HEK293 (cell line): ENCODE measurements at regions not wholly inside any gene's neighbourhood (a gene's known extent, or its start where the extent isn't known, plus 50 kb on each side); places are given as distances from the start of the nearest gene placed in this dataset.

Source experiments
- CTCF ChIP-seq: fragments of 450-650 bp; formaldehyde crosslinking; IDR thresholded peaks from 2 replicates; pipeline ENCODE4 v1.5.1; 2016; ENCODE audit warnings: missing biosample characterization, missing genetic modification characterization
- ZBTB1 ChIP-seq: fragments of 450-650 bp; formaldehyde crosslinking; IDR thresholded peaks from 2 replicates; pipeline ENCODE4 v1.5.1; 2016; ENCODE audit warnings: missing biosample characterization, missing genetic modification characterization
- ZNF202 ChIP-seq: fragments of 450-650 bp; formaldehyde crosslinking; IDR thresholded peaks from 2 replicates; pipeline ENCODE4 v1.5.1; 2016; ENCODE audit warnings: missing biosample characterization, missing genetic modification characterization, borderline replicate concordance
- ZNF223 ChIP-seq: fragments of 450-650 bp; formaldehyde crosslinking; IDR thresholded peaks from 2 replicates; pipeline ENCODE4 v1.5.1; 2016; ENCODE audit warnings: missing biosample characterization, missing genetic modification characterization
- ZNF529 ChIP-seq: fragments of 450-650 bp; formaldehyde crosslinking; IDR thresholded peaks from 2 replicates; pipeline ENCODE4 v1.5.1; 2017; ENCODE audit warnings: missing genetic modification characterization, missing biosample characterization; ENCODE audit not compliant: insufficient replicate concordance
- ZNF561 ChIP-seq: fragments of 450-650 bp; IDR thresholded peaks from 2 replicates; pipeline ENCODE4 v1.5.1; 2018; ENCODE audit warnings: missing biosample characterization, missing genetic modification characterization, borderline replicate concordance
- ZNF670 ChIP-seq: fragments of 450-650 bp; formaldehyde crosslinking; IDR thresholded peaks from 2 replicates; pipeline ENCODE4 v1.5.1; 2016; ENCODE audit warnings: missing biosample characterization, missing genetic modification characterization, low read depth

- TF ChIP-seq ZNF561 (tag by site-specific recombination) (no peak), ZNF223 (no peak), ZBTB1 (tag by site-specific recombination) (no peak), CTCF (tag by site-specific recombination) (no peak), ZNF529 (tag by site-specific recombination) (no peak), ZNF670 (no peak), ZNF202 (no peak)
Measured at GRCh38 chr12:94718114-94718513, 67.8 kb upstream of the TMCC3 start.
